H1 (cell line): ENCODE measurements at regions not wholly inside any gene's neighbourhood (a gene's known extent, or its start where the extent isn't known, plus 50 kb on each side); places are given as distances from the start of the nearest gene placed in this dataset.

ENCODE experiments used
- CTCF ChIA-PET: fragments of 300-600 bp; sonication (Branson Sonifier 250); formaldehyde crosslinking; loops from one replicate; lab custom pipeline; 2021; ENCODE audit not compliant: partially characterized antibody; lab: Charles Lee
- POLR2A ChIA-PET: fragments of 300-600 bp; sonication (Branson Sonifier 250); formaldehyde crosslinking; loops from one replicate; lab custom pipeline; 2021; ENCODE audit warnings: inconsistent platforms; ENCODE audit not compliant: partially characterized antibody; lab: Charles Lee
- DNase-seq, 2 experiments: peaks; one replicate each; pipeline versions ENCODE4 v3.0.0 to v3.0.0-alpha.2; 2010 to 2022; ENCODE audit warnings: low spot score in 2 of 2, low read depth in 1 of 2, mixed read lengths in 1 of 2
- FAIRE-seq: peaks from 2 replicates; lab custom pipeline; 2011; peaks lifted over from hg19 to GRCh38; lab: Jason Lieb, UNC
- H2AFZ ChIP-seq: 2 replicates; pipeline ENCODE4 v1.8.1; 2012; ENCODE audit warnings: low read length, inconsistent platforms
- H2AK5ac ChIP-seq: 2 replicates; pipeline ENCODE4 v1.6.1; 2013; ENCODE audit warnings: low read depth, low read length
- H2BK120ac ChIP-seq: replicated peaks from 2 replicates; pipeline ENCODE3; 2013; ENCODE audit warnings: low read depth, low read length, inconsistent platforms
- H2BK12ac ChIP-seq: 2 replicates; pipeline ENCODE4 v1.6.1; 2013; ENCODE audit warnings: low read depth, low read length
- H2BK15ac ChIP-seq: 2 replicates; pipeline ENCODE4 v1.6.1; 2013; ENCODE audit warnings: low read length
- H2BK20ac ChIP-seq: 2 replicates; pipeline ENCODE4 v1.6.1; 2013; ENCODE audit warnings: low read length
- H2BK5ac ChIP-seq: 2 replicates; pipeline ENCODE4 v1.6.1; 2013; ENCODE audit warnings: low read depth, low read length
- H3K14ac ChIP-seq: 2 replicates; pipeline ENCODE4 v1.6.1; 2013; ENCODE audit warnings: inconsistent platforms; ENCODE audit not compliant: insufficient read length
- H3K18ac ChIP-seq: 2 replicates; pipeline ENCODE4 v1.6.1; 2013; ENCODE audit warnings: low read length; ENCODE audit errors: extremely low read depth
- H3K23ac ChIP-seq: 2 replicates; pipeline ENCODE4 v1.6.1; 2013; ENCODE audit warnings: inconsistent platforms; ENCODE audit not compliant: insufficient read length
- H3K23me2 ChIP-seq: 2 replicates; pipeline ENCODE4 v1.6.1; 2013; ENCODE audit warnings: low read depth, low read length
- H3K27ac ChIP-seq: 2 replicates; pipeline ENCODE4 v1.6.1; 2011; ENCODE audit warnings: low read depth, low read length, inconsistent platforms
- H3K27me3 ChIP-seq, 4 experiments: replicated peaks in 1 of 4; 1 replicate in 1 of 4; 2 replicates in 3 of 4; pipeline versions ENCODE4 v1.6.1 to v1.8.1; 2011 to 2013; ENCODE audit warnings: low read length in 3 of 4, mild to moderate bottlenecking in 3 of 4, inconsistent platforms in 2 of 4, mixed read lengths in 2 of 4, moderate library complexity in 1 of 4; ENCODE audit not compliant: control insufficient read depth in 3 of 4, insufficient read depth in 3 of 4; ENCODE audit errors: extremely low read depth in 1 of 4
- H3K36me3 ChIP-seq, 4 experiments: 2 replicates each; pipeline versions ENCODE4 v1.6.1 to v1.8.1; 2011 to 2013; ENCODE audit warnings: mild to moderate bottlenecking in 4 of 4, low read length in 3 of 4, moderate library complexity in 2 of 4, control low read depth in 1 of 4, inconsistent platforms in 1 of 4; ENCODE audit not compliant: insufficient read depth in 4 of 4, control insufficient read depth in 2 of 4
- H3K4ac ChIP-seq: replicated peaks from 2 replicates; pipeline ENCODE3; 2013; ENCODE audit warnings: low read length, low read depth, mixed read lengths, inconsistent platforms; ENCODE audit not compliant: insufficient read length
- H3K4me1 ChIP-seq, 4 experiments: replicated peaks in 1 of 4; 1 replicate in 1 of 4; 2 replicates in 3 of 4; pipeline versions ENCODE4 v1.6.1 to v1.8.1; 2011 to 2013; ENCODE audit warnings: low read length in 3 of 4, inconsistent platforms in 2 of 4, mixed read lengths in 1 of 4; ENCODE audit not compliant: insufficient read depth in 4 of 4, control insufficient read depth in 3 of 4
- H3K4me2 ChIP-seq, 2 experiments: 2 replicates each; pipeline versions ENCODE4 v1.6.1 to v1.8.1; 2011 to 2013; ENCODE audit warnings: low read depth in 2 of 2, low read length in 2 of 2, control low read depth in 1 of 2, inconsistent platforms in 1 of 2, mild to moderate bottlenecking in 1 of 2; ENCODE audit not compliant: insufficient read depth in 1 of 2
- H3K4me3 ChIP-seq, 4 experiments: fragments of 200-600, 300-600 bp in 1 of 4; sonication (generic), shearing (Covaris generic), sonication (Bioruptor Twin) in 1 of 4; 2 replicates each; pipeline versions ENCODE4 v1.5.1 to v1.8.1; 2011 to 2016; ENCODE audit warnings: low read length in 4 of 4, low read depth in 3 of 4, control low read depth in 2 of 4, inconsistent platforms in 2 of 4, mild to moderate bottlenecking in 2 of 4, mixed read lengths in 1 of 4, moderate library complexity in 1 of 4; ENCODE audit not compliant: insufficient read depth in 2 of 4; ENCODE audit errors: extremely low read depth in 1 of 4
- H3K56ac ChIP-seq: replicated peaks from 2 replicates; pipeline ENCODE3; 2013; ENCODE audit warnings: low read depth, mild to moderate bottlenecking, mixed read lengths, low read length, inconsistent platforms; ENCODE audit not compliant: insufficient read length
- H3K79me1 ChIP-seq: 2 replicates; pipeline ENCODE4 v1.6.1; 2013; ENCODE audit warnings: low read depth, low read length, control low read depth
- H3K79me2 ChIP-seq, 2 experiments: 2 replicates each; pipeline versions ENCODE4 v1.6.1 to v1.8.1; 2012 to 2013; ENCODE audit warnings: low read length in 2 of 2, mild to moderate bottlenecking in 2 of 2, inconsistent platforms in 1 of 2; ENCODE audit not compliant: insufficient read depth in 2 of 2, control insufficient read depth in 1 of 2
- H3K9ac ChIP-seq, 4 experiments: replicated peaks in 1 of 4; 1 replicate in 1 of 4; 2 replicates in 3 of 4; pipeline versions ENCODE4 v1.6.1 to v1.8.1; 2011 to 2013; ENCODE audit warnings: low read depth in 3 of 4, low read length in 3 of 4, control low read depth in 2 of 4, mild to moderate bottlenecking in 2 of 4, moderate library complexity in 2 of 4, inconsistent platforms in 1 of 4; ENCODE audit errors: extremely low read depth in 1 of 4
- H3K9me3 ChIP-seq, 2 experiments: 2 replicates each; pipeline versions ENCODE4 v1.6.1 to v1.8.1; 2012 to 2013; ENCODE audit warnings: mild to moderate bottlenecking in 2 of 2, moderate library complexity in 2 of 2, control low read depth in 1 of 2, inconsistent platforms in 1 of 2, low read depth in 1 of 2, low read length in 1 of 2, mixed read lengths in 1 of 2; ENCODE audit not compliant: insufficient read depth in 2 of 2
- H4K20me1 ChIP-seq, 2 experiments: replicated peaks in 1 of 2; 2 replicates each; pipeline versions ENCODE3 to v1.8.1; 2011 to 2013; ENCODE audit warnings: inconsistent platforms in 2 of 2, low read length in 2 of 2, mild to moderate bottlenecking in 1 of 2; ENCODE audit not compliant: insufficient read depth in 2 of 2, control insufficient read depth in 1 of 2
- H4K5ac ChIP-seq: 2 replicates; pipeline ENCODE4 v1.6.1; 2013; ENCODE audit warnings: low read length, low read depth, mixed read lengths, inconsistent platforms; ENCODE audit not compliant: insufficient read length
- H4K8ac ChIP-seq: 2 replicates; pipeline ENCODE4 v1.8.0; 2013; ENCODE audit warnings: mild to moderate bottlenecking, moderate library complexity, low read length, inconsistent platforms; ENCODE audit not compliant: insufficient read depth; ENCODE audit errors: extremely low read depth
- H4K91ac ChIP-seq: replicated peaks from 2 replicates; pipeline ENCODE3; 2013; ENCODE audit warnings: low read length, mixed read lengths, inconsistent platforms; ENCODE audit not compliant: insufficient read length
- KDM4A ChIP-seq: IDR thresholded peaks from one replicate; pipeline ENCODE4 v1.7.1; 2012; ENCODE audit warnings: low read depth, mild to moderate bottlenecking, moderate library complexity, low read length, inconsistent platforms; ENCODE audit not compliant: severe bottlenecking
- POU5F1 ChIP-seq: IDR thresholded peaks from 2 replicates; pipeline ENCODE4 v1.6.1; 2011; ENCODE audit warnings: low read depth, mild to moderate bottlenecking, low read length, moderate library complexity
- SP2 ChIP-seq: IDR thresholded peaks from 2 replicates; pipeline ENCODE4 v1.6.1; 2012; ENCODE audit warnings: mild to moderate bottlenecking, low read length, inconsistent platforms
- WGBS, 2 experiments: shearing (Covaris generic) in 1 of 2; methylation state at CpG; one replicate each; pipeline versions ENCODE4 v1.1.6 to v1.1.7; 2013 to 2015; ENCODE audit warnings: low lambda C conversion rate in 2 of 2, mixed read lengths in 2 of 2, inconsistent platforms in 1 of 2, low coverage in 1 of 2, missing lambda C conversion rate in 1 of 2; ENCODE audit not compliant: insufficient replicate concordance in 2 of 2, insufficient coverage in 1 of 2, insufficient read length in 1 of 2; ENCODE audit errors: extremely low coverage in 1 of 2, missing lambda C conversion rate in 1 of 2; 5-methylcytosine and 5-hydroxymethylcytosine counted together

GRCh38 chr11:30111786-30112185, 95.0 kb upstream of the KCNA4 start:
- H3K14ac ChIP-seq: no peak overlapping the region
- H3K79me1 ChIP-seq: no peaks in the 10 kb centered on the region
- H3K9ac ChIP-seq: no peak overlapping the region
- no peak overlapping the region for H2BK5ac ChIP-seq
- no peaks in the 10 kb centered on the region for H3K36me3 ChIP-seq
- H3K4me2 ChIP-seq: no peak overlapping the region
- no peak for FAIRE-seq
- H2BK20ac ChIP-seq: no peak overlapping the region
- DNase-seq: no peak
- H3K23ac ChIP-seq: no peak overlapping the region
- H3K23me2 ChIP-seq: no peaks in the 10 kb centered on the region
- H3K4ac ChIP-seq: no peak overlapping the region
- no peak overlapping the region for H3K4me3 ChIP-seq
- TF ChIP-seq SP2 (no peak), KDM4A (no peak), POU5F1 (no peak)
- TF ChIP-seq, all 59 proteins: peak for 0
- CTCF ChIA-PET: interaction anchor here (0.7 to 7.2 kb wide), 4 partner anchors 16 to 222 kb away, joined by 3 to 60 read pairs (median 3); no protein-coding TSS in a partner anchor
- peaks cover 10 to 48% (median 29%) of the 10 kb centered on the region in 4 experiments for H3K27me3 ChIP-seq
- H2BK120ac ChIP-seq: no peak overlapping the region
- H3K56ac ChIP-seq: no peak overlapping the region
- H4K8ac ChIP-seq: no peak overlapping the region
- no peaks in the 10 kb centered on the region for H3K79me2 ChIP-seq
- H4K20me1 ChIP-seq: peaks cover 0 to 4% of the 10 kb centered on the region in 2 experiments
- 64% methylated on average over 1 of the region's 1 CpG; no CpG with 5 or more reads in 1 of the 2 experiments for whole genome bisulfite sequencing, 2 experiments
- H3K18ac ChIP-seq: no peak overlapping the region
- H3K4me1 ChIP-seq: no peaks in the 10 kb centered on the region
- no peak overlapping the region for H2AFZ ChIP-seq
- no peak overlapping the region for H2BK15ac ChIP-seq
- POLR2A ChIA-PET: no interaction called here
- no peak overlapping the region for H4K91ac ChIP-seq
- no peak overlapping the region for H2BK12ac ChIP-seq
- no peak overlapping the region for H4K5ac ChIP-seq
- no peak overlapping the region for H2AK5ac ChIP-seq
- H3K9me3 ChIP-seq: no peaks in the 10 kb centered on the region
- H3K27ac ChIP-seq: no peak overlapping the region
